H9 (cell line): ENCODE measurements at regions not wholly inside any gene's neighbourhood (a gene's known extent, or its start where the extent isn't known, plus 50 kb on each side); places are given as distances from the start of the nearest gene placed in this dataset.
A peak's percentile ranks its signal among the peaks of the same experiment; 100 is the strongest.

Experiments used
- DNase-seq: peaks from one replicate; pipeline ENCODE4 v3.0.0-alpha.2; 2017
- H2AFZ ChIP-seq: one replicate; pipeline ENCODE4 v1.6.1; 2013; ENCODE audit warnings: mild to moderate bottlenecking, low read length, control low read depth, moderate library complexity
- H2AK5ac ChIP-seq: 2 replicates; pipeline ENCODE4 v1.6.1; 2013; ENCODE audit warnings: low read length, control low read depth, mixed read lengths; ENCODE audit not compliant: insufficient read length
- H2BK120ac ChIP-seq: one replicate; pipeline ENCODE4 v1.6.1; 2013; ENCODE audit warnings: low read depth, mild to moderate bottlenecking, low read length, control low read depth, inconsistent platforms; ENCODE audit not compliant: poor library complexity, severe bottlenecking
- H2BK12ac ChIP-seq: 2 replicates; pipeline ENCODE4 v1.6.1; 2013; ENCODE audit warnings: low read length, control low read depth, mixed read lengths, low read depth; ENCODE audit not compliant: insufficient read length
- H2BK15ac ChIP-seq: 2 replicates; pipeline ENCODE4 v1.6.1; 2013; ENCODE audit warnings: low read depth, low read length, control low read depth
- H2BK20ac ChIP-seq: one replicate; pipeline ENCODE4 v1.6.1; 2013; ENCODE audit warnings: low read depth, mild to moderate bottlenecking, low read length, control low read depth, inconsistent platforms; ENCODE audit not compliant: poor library complexity, severe bottlenecking
- H2BK5ac ChIP-seq: 2 replicates; pipeline ENCODE4 v1.6.1; 2013; ENCODE audit warnings: low read length, control low read depth, mixed read lengths; ENCODE audit not compliant: insufficient read length
- H3K14ac ChIP-seq: 2 replicates; pipeline ENCODE4 v1.6.1; 2013; ENCODE audit warnings: low read length, control low read depth; ENCODE audit not compliant: insufficient read depth
- H3K18ac ChIP-seq: 2 replicates; pipeline ENCODE4 v1.6.1; 2013; ENCODE audit warnings: low read depth, mild to moderate bottlenecking, mixed read lengths, low read length, control low read depth; ENCODE audit not compliant: insufficient read length
- H3K23ac ChIP-seq: 2 replicates; pipeline ENCODE4 v1.6.1; 2013; ENCODE audit warnings: low read length, control low read depth, mixed read lengths, low read depth; ENCODE audit not compliant: insufficient read length
- H3K23me2 ChIP-seq: 2 replicates; pipeline ENCODE4 v1.6.1; 2013; ENCODE audit warnings: low read depth, mild to moderate bottlenecking, mixed read lengths, low read length, control low read depth; ENCODE audit not compliant: insufficient read length, poor library complexity, severe bottlenecking
- H3K27ac ChIP-seq: 2 replicates; pipeline ENCODE4 v1.5.1; 2013; ENCODE audit warnings: low read length, control low read depth, mixed read lengths, low read depth; ENCODE audit not compliant: insufficient read length
- H3K27me3 ChIP-seq: 2 replicates; pipeline ENCODE4 v1.6.1; 2013; ENCODE audit warnings: low read length, control low read depth, inconsistent platforms; ENCODE audit not compliant: insufficient read depth
- H3K4ac ChIP-seq: 2 replicates; pipeline ENCODE4 v1.6.1; 2013; ENCODE audit warnings: low read depth, mild to moderate bottlenecking, control low read depth, inconsistent platforms, low read length, moderate library complexity
- H3K4me1 ChIP-seq: 2 replicates; pipeline ENCODE4 v1.6.1; 2013; ENCODE audit warnings: low read length, control low read depth, inconsistent platforms; ENCODE audit not compliant: insufficient read depth
- H3K4me2 ChIP-seq: 2 replicates; pipeline ENCODE4 v1.6.1; 2013; ENCODE audit warnings: low read length, control low read depth, mixed read lengths; ENCODE audit not compliant: insufficient read length, insufficient read depth
- H3K56ac ChIP-seq: 2 replicates; pipeline ENCODE4 v1.6.1; 2013; ENCODE audit warnings: low read depth, mild to moderate bottlenecking, mixed read lengths, low read length, control low read depth; ENCODE audit not compliant: insufficient read length
- H3K79me1 ChIP-seq: 2 replicates; pipeline ENCODE4 v1.6.1; 2013; ENCODE audit warnings: low read depth, mild to moderate bottlenecking, moderate library complexity, low read length, control low read depth, inconsistent platforms; ENCODE audit not compliant: insufficient read depth, poor library complexity, severe bottlenecking
- H3K79me2 ChIP-seq: 2 replicates; pipeline ENCODE4 v1.6.1; 2013; ENCODE audit warnings: low read length, control low read depth, inconsistent platforms; ENCODE audit not compliant: insufficient read depth
- H3K9ac ChIP-seq: 2 replicates; pipeline ENCODE4 v1.6.1; 2013; ENCODE audit warnings: low read length, control low read depth, mixed read lengths; ENCODE audit not compliant: insufficient read length; ENCODE audit errors: extremely low read depth
- H3K9me3 ChIP-seq: one replicate; pipeline ENCODE4 v1.6.1; 2013; ENCODE audit warnings: low read depth, low read length, inconsistent platforms; ENCODE audit not compliant: control insufficient read depth
- H3T11ph ChIP-seq: one replicate; pipeline ENCODE4 v1.6.1; 2013; ENCODE audit warnings: mild to moderate bottlenecking, low read length, control low read depth, inconsistent platforms
- H4K20me1 ChIP-seq: one replicate; pipeline ENCODE4 v1.6.1; 2013; ENCODE audit not compliant: control insufficient read depth, insufficient read length, insufficient read depth
- H4K5ac ChIP-seq: 2 replicates; pipeline ENCODE4 v1.6.1; 2013; ENCODE audit warnings: low read depth, mild to moderate bottlenecking, mixed read lengths, low read length, control low read depth; ENCODE audit not compliant: insufficient read length
- H4K8ac ChIP-seq: replicated peaks from 2 replicates; pipeline ENCODE4 v1.6.1; 2013; ENCODE audit warnings: low read length, control low read depth, mixed read lengths, low read depth; ENCODE audit not compliant: insufficient read length
- H4K91ac ChIP-seq: 2 replicates; pipeline ENCODE4 v1.6.1; 2013; ENCODE audit warnings: low read depth, mild to moderate bottlenecking, moderate library complexity, mixed read lengths, low read length, control low read depth; ENCODE audit not compliant: insufficient read length
- H3K27ac Mint-ChIP-seq, 3 experiments: 2 replicates in 2 of 3; 3 replicates in 1 of 3; pipeline ENCODE4 v1.8.0; 2020 to 2021; ENCODE audit warnings: mixed read lengths in 3 of 3, mild to moderate bottlenecking in 1 of 3, moderate library complexity in 1 of 3
- H3K27me3 Mint-ChIP-seq: 2 replicates; pipeline ENCODE4 v1.8.0; 2021; ENCODE audit warnings: low read depth, mild to moderate bottlenecking, moderate library complexity, mixed read lengths
- H3K36me3 Mint-ChIP-seq, 3 experiments: 2 replicates in 2 of 3; 3 replicates in 1 of 3; pipeline ENCODE4 v1.8.0; 2020 to 2021; ENCODE audit warnings: low read depth in 3 of 3, mixed read lengths in 3 of 3; ENCODE audit not compliant: insufficient read depth in 1 of 3
- H3K4me1 Mint-ChIP-seq, 2 experiments: 2 replicates each; pipeline ENCODE4 v1.8.0; 2020; ENCODE audit warnings: mixed read lengths in 2 of 2
- H3K4me3 Mint-ChIP-seq, 2 experiments: 2 replicates in 1 of 2; 3 replicates in 1 of 2; pipeline ENCODE4 v1.8.0; 2020 to 2021; ENCODE audit warnings: mild to moderate bottlenecking in 2 of 2, mixed read lengths in 2 of 2, moderate library complexity in 1 of 2
- H3K9me3 Mint-ChIP-seq, 2 experiments: 2 replicates in 1 of 2; 3 replicates in 1 of 2; pipeline ENCODE4 v1.8.0; 2020; ENCODE audit warnings: mild to moderate bottlenecking in 2 of 2, mixed read lengths in 2 of 2, moderate library complexity in 1 of 2
- WGBS: extraction: QIAGEN DNeasy Blood & Tissue Kit; methylation state at CpG from one replicate; pipeline ENCODE4 v1.1.7; 2013; ENCODE audit warnings: missing lambda C conversion rate, low lambda C conversion rate, mixed read lengths; ENCODE audit not compliant: insufficient read length; ENCODE audit errors: extremely low coverage; 5-methylcytosine and 5-hydroxymethylcytosine counted together
- TF ChIP-seq, protein P1 (sequence below): fragments of 200-600 bp; sonication (generic); conservative IDR thresholded peaks from 3 replicates; pipeline ENCODE4 v1.8.0; 2021; ENCODE audit warnings: antibody characterized with exemption, mild to moderate bottlenecking

DNA sequence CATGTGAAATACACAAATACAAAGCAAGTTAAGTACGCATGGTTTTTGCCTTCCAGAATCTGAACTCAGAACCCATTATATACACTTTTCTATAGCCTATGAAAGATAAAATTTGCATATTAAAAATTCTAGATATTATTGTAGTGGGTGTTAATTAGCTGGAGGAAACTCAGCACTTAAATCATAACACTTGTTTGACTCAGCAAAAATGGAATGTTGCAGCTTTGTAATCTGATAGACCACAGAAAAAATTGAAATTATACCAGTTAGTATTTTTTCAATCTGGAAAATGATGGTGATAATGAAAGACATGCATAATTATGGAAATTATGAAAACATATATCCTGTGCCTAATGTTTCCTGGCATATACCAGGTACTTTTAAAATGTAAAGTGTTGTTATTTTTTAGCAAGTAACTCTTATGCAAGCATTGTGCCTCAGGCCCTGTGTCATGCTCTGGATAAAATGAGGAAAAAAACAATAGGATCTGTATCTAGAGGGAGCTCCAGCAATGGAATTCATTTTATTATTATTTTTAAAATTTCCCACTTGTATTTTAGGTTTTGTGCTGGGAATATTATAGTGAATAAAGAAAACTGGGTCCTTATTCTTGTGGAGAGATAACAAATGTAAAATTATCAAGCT lies 490.4 kb upstream of the SEMA3A start:
- Histone ChIP-seq H3K4ac (no peak overlapping the region), H3K18ac (no peak overlapping the region), H3K9me3 (no peaks in the 10 kb centered on the region), H3K27me3 (no peaks in the 10 kb centered on the region), H3K9ac (no peak overlapping the region), H3K14ac (no peak overlapping the region), H4K91ac (no peak overlapping the region), H3K56ac (no peak overlapping the region), H2BK15ac (no peak overlapping the region), H2BK20ac (no peak overlapping the region), H4K8ac (no peak overlapping the region), H3K79me2 (no peaks in the 10 kb centered on the region), H2AK5ac (no peak overlapping the region), H2BK120ac (no peak overlapping the region), H3K4me2 (no peak overlapping the region), H4K20me1 (no peaks in the 10 kb centered on the region), H3K27ac (no peak overlapping the region), H4K5ac (no peak overlapping the region), H2BK5ac (no peak overlapping the region), H3K23me2 (no peaks in the 10 kb centered on the region), H3K79me1 (no peaks in the 10 kb centered on the region), H2BK12ac (no peak overlapping the region), H3K4me1 (no peaks in the 10 kb centered on the region), H2AFZ (no peak overlapping the region), H3K23ac (no peak overlapping the region), H3T11ph (no peak overlapping the region)
- peak overlapping the region in 1 of 3 experiments; percentile 34; a peak in 1 of 7 replicates for H3K27ac Mint-ChIP-seq
- no CpG with 5 or more reads among the region's 1 CpG for WGBS
- DNase-seq: no peak
- no peaks in the 10 kb centered on the region for H3K36me3 Mint-ChIP-seq
- H3K4me1 Mint-ChIP-seq: no peaks in the 10 kb centered on the region
- TF ChIP-seq, protein P1, sequence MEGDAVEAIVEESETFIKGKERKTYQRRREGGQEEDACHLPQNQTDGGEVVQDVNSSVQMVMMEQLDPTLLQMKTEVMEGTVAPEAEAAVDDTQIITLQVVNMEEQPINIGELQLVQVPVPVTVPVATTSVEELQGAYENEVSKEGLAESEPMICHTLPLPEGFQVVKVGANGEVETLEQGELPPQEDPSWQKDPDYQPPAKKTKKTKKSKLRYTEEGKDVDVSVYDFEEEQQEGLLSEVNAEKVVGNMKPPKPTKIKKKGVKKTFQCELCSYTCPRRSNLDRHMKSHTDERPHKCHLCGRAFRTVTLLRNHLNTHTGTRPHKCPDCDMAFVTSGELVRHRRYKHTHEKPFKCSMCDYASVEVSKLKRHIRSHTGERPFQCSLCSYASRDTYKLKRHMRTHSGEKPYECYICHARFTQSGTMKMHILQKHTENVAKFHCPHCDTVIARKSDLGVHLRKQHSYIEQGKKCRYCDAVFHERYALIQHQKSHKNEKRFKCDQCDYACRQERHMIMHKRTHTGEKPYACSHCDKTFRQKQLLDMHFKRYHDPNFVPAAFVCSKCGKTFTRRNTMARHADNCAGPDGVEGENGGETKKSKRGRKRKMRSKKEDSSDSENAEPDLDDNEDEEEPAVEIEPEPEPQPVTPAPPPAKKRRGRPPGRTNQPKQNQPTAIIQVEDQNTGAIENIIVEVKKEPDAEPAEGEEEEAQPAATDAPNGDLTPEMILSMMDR: no peak
- H3K9me3 Mint-ChIP-seq: no peaks in the 10 kb centered on the region
- H3K27me3 Mint-ChIP-seq: no peaks in the 10 kb centered on the region
- H3K4me3 Mint-ChIP-seq: no peak overlapping the region
